ENCODE measurements at regions not wholly inside any gene's neighbourhood (a gene's known extent, or its start where the extent isn't known, plus 50 kb on each side); places are given as distances from the start of the nearest gene placed in this dataset.

- no peak for TF ChIP-seq ZNF274 (IDR thresholded peaks at IDR 0.05; ENCODE audit: low read depth, low read length)
- TF ChIP-seq YY1 (IDR thresholded peaks at IDR 0.05; ENCODE audit: insufficient read depth, insufficient read length): no peak
These were observed 1359.3 kb upstream of the MIR17HG start for GRCh38 chr13:89988206-89988605.
